HCT116 (cell line): ENCODE measurements at regions not wholly inside any gene's neighbourhood (a gene's known extent, or its start where the extent isn't known, plus 50 kb on each side); places are given as distances from the start of the nearest gene placed in this dataset.

Experiments
- ATAC-seq: fragments of 200-7000 bp; cut with Tn5 transposase; 2 replicates; pipeline ENCODE4 v1.9.1; 2020; ENCODE audit warnings: mild to moderate bottlenecking, moderate library complexity
- BruUV-seq: library from RNA; stranded (reverse); fragments of 400-500 nt; replicated peaks from 2 replicates; lab custom pipeline; 2021; lab: Mats Ljungman, UMichigan
- CTCF ChIA-PET: fragments of 300-600 bp; sonication (Branson Sonifier 250); formaldehyde crosslinking; loops from one replicate; lab custom pipeline; 2021; ENCODE audit warnings: antibody characterized with exemption; lab: Charles Lee
- POLR2A ChIA-PET: fragments of 300-600, 350-600 bp; sonication (Branson Sonifier 250); formaldehyde crosslinking; loops from one replicate; lab custom pipeline; 2021; ENCODE audit warnings: antibody characterized with exemption; lab: Charles Lee
- RAD21 ChIA-PET, 2 experiments: fragments of 300-600 bp; sonication (Branson Sonifier 250); formaldehyde crosslinking; loops; one replicate each; lab custom pipeline; 2023; ENCODE audit warnings: low total read pairs in 2 of 2; ENCODE audit not compliant: uncharacterized antibody in 2 of 2, unreplicated experiment in 2 of 2, low non-redundant PET in 1 of 2; lab: Charles Lee
- DNase-seq: peaks from one replicate; pipeline ENCODE4 v3.0.0-alpha.2; 2010; ENCODE audit warnings: low read depth, low spot score
- H2AFZ ChIP-seq: fragments of 200-600 bp; shearing (Covaris generic), sonication (generic); 2 replicates; pipeline ENCODE4 v1.6.1; 2017; ENCODE audit warnings: low read depth, mixed run types, mixed read lengths, antibody characterized with exemption, low read length; ENCODE audit not compliant: poor library complexity, severe bottlenecking
- H3K27ac ChIP-seq: 2 replicates; pipeline ENCODE4 v1.5.1; 2012; ENCODE audit warnings: low read depth, low read length
- H3K27me3 ChIP-seq: fragments of 200-600 bp; sonication (generic); 2 replicates; pipeline ENCODE4 v1.6.1; 2016; ENCODE audit warnings: mixed run types, low read length, mixed read lengths; ENCODE audit not compliant: insufficient read depth
- H3K36me3 ChIP-seq, 2 experiments: fragments of 200-500 bp in 1 of 2; fragments of 200-600 bp in 1 of 2; sonication (Bioruptor generic) in 1 of 2; sonication (generic) in 1 of 2; 2 replicates each; pipeline versions ENCODE4 v1.5.1 to v1.6.1; 2014 to 2016; ENCODE audit warnings: low read length in 2 of 2, inconsistent platforms in 1 of 2, mixed read lengths in 1 of 2, mixed run types in 1 of 2; ENCODE audit not compliant: insufficient read depth in 2 of 2, control insufficient read depth in 1 of 2
- H3K4me1 ChIP-seq, 2 experiments: fragments of 200-600 bp in 1 of 2; sonication (generic) in 1 of 2; 2 replicates each; pipeline versions ENCODE4 v1.5.1 to v1.6.1; 2012 to 2017; ENCODE audit warnings: low read length in 2 of 2, inconsistent platforms in 1 of 2, mild to moderate bottlenecking in 1 of 2, mixed read lengths in 1 of 2, mixed run types in 1 of 2, moderate library complexity in 1 of 2; ENCODE audit not compliant: insufficient read depth in 2 of 2, control insufficient read depth in 1 of 2
- H3K4me2 ChIP-seq: fragments of 200-600 bp; sonication (generic); 2 replicates; pipeline ENCODE4 v1.6.1; 2017; ENCODE audit warnings: mixed run types, low read length, mixed read lengths
- H3K4me3 ChIP-seq, 2 experiments: fragments of 200-600 bp in 1 of 2; sonication (generic) in 1 of 2; replicated peaks in 1 of 2; 2 replicates each; pipeline ENCODE4 v1.5.1; 2011 to 2016; ENCODE audit warnings: low read length in 2 of 2, control low read depth in 1 of 2, low read depth in 1 of 2, mild to moderate bottlenecking in 1 of 2, mixed read lengths in 1 of 2, mixed run types in 1 of 2
- H3K79me2 ChIP-seq: fragments of 200-600 bp; sonication (generic); 2 replicates; pipeline ENCODE4 v1.6.1; 2017; ENCODE audit warnings: mild to moderate bottlenecking, mixed run types, low read length, moderate library complexity, mixed read lengths; ENCODE audit not compliant: insufficient read depth
- H3K9ac ChIP-seq: fragments of 200-600 bp; sonication (generic); 2 replicates; pipeline ENCODE4 v1.6.1; 2016; ENCODE audit warnings: low read length, mixed read lengths
- H3K9me2 ChIP-seq: fragments of 200-600 bp; sonication (generic), shearing (Covaris generic); 2 replicates; pipeline ENCODE4 v1.6.1; 2017; ENCODE audit warnings: mixed run types, mild to moderate bottlenecking, moderate library complexity; ENCODE audit not compliant: insufficient read depth
- H3K9me3 ChIP-seq, 2 experiments: fragments of 200-500 bp in 1 of 2; fragments of 200-600 bp in 1 of 2; sonication (Bioruptor generic) in 1 of 2; sonication (generic) in 1 of 2; 2 replicates each; pipeline ENCODE4 v1.6.1; 2014 to 2017; ENCODE audit warnings: low read length in 2 of 2, mixed read lengths in 2 of 2, inconsistent platforms in 1 of 2, low read depth in 1 of 2, mild to moderate bottlenecking in 1 of 2, mixed run types in 1 of 2, moderate library complexity in 1 of 2; ENCODE audit not compliant: control insufficient read depth in 1 of 2, insufficient read depth in 1 of 2
- H4K20me1 ChIP-seq: fragments of 200-600 bp; sonication (generic), shearing (Covaris generic); 2 replicates; pipeline ENCODE4 v1.6.1; 2017; ENCODE audit warnings: mixed run types, mild to moderate bottlenecking, moderate library complexity; ENCODE audit not compliant: insufficient read depth
- CBX3 ChIP-seq: IDR thresholded peaks from 2 replicates; pipeline ENCODE4 v1.6.1; 2012; ENCODE audit warnings: low read depth
- CEBPB ChIP-seq: IDR thresholded peaks from 2 replicates; pipeline ENCODE4 v1.6.1; 2012; ENCODE audit warnings: low read depth
- EZH2 ChIP-seq: fragments of 200-600 bp; sonication (generic); IDR thresholded peaks from 2 replicates; pipeline ENCODE4 v1.6.1; 2017; ENCODE audit warnings: antibody characterized with exemption, mixed run types
- EZH2phosphoT487 ChIP-seq: fragments of 200-600 bp; IDR thresholded peaks from 2 replicates; pipeline ENCODE4 v1.6.1; 2018; ENCODE audit warnings: antibody characterized with exemption, borderline replicate concordance
- FOSL1 ChIP-seq: IDR thresholded peaks from 2 replicates; pipeline ENCODE4 v1.6.1; 2012; ENCODE audit warnings: low read depth
- JUND ChIP-seq: IDR thresholded peaks from 2 replicates; pipeline ENCODE4 v1.6.1; 2012
- POLR2AphosphoS5 ChIP-seq: IDR thresholded peaks from 2 replicates; pipeline ENCODE4 v1.6.1; 2011; ENCODE audit warnings: mild to moderate bottlenecking, low read depth, low read length, moderate library complexity
- RAD21 ChIP-seq: IDR thresholded peaks from 2 replicates; pipeline ENCODE4 v1.6.1; 2012; ENCODE audit warnings: low read depth, mild to moderate bottlenecking
- REST ChIP-seq: IDR thresholded peaks from 2 replicates; pipeline ENCODE4 v1.6.1; 2012; ENCODE audit warnings: low read depth
- SIN3A ChIP-seq: IDR thresholded peaks from 2 replicates; pipeline ENCODE4 v1.6.1; 2012; ENCODE audit warnings: low read depth
- SP1 ChIP-seq: IDR thresholded peaks from 2 replicates; pipeline ENCODE4 v1.6.1; 2012; ENCODE audit warnings: low read depth
- SRF ChIP-seq: IDR thresholded peaks from 2 replicates; pipeline ENCODE4 v1.6.1; 2012; ENCODE audit warnings: low read depth
- YY1 ChIP-seq: IDR thresholded peaks from 2 replicates; pipeline ENCODE4 v1.6.1; 2011; ENCODE audit warnings: low read length, low read depth, moderate library complexity, mild to moderate bottlenecking; ENCODE audit not compliant: insufficient replicate concordance; ENCODE audit errors: extremely low read depth
- ZBTB33 ChIP-seq: IDR thresholded peaks from 2 replicates; pipeline ENCODE4 v1.6.1; 2011; ENCODE audit warnings: mild to moderate bottlenecking, low read length, moderate library complexity; ENCODE audit not compliant: insufficient replicate concordance; ENCODE audit errors: extremely low read depth
- ZFX ChIP-seq: fragments of 450-650 bp; IDR thresholded peaks from 2 replicates; pipeline ENCODE4 v1.6.1; 2017
- intact Hi-C: fragments of 100-400 bp; cut with micrococcal nuclease; formaldehyde crosslinking; loops from 2 replicates; pipeline ENCODE4 v1.10.0; 2022

DNA sequence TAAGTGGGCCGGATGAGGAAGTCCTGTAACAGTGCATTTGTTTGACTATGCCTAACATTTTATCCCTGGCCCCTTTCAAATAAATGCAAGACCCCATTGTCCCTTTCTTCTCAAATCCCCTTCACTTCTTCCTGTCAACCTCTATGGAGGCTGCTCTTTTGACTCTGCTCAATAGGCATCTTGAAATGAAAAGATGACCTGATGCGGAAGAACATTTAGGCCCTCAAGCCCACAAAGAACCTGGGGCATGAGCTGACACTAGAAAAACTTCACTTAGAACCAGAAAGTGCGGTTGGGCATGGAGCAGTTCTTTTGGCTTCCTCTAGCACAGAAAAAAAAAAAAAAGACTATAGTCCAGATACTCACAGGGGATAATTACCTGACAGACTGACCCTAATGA lies 1434.7 kb upstream of the WWC1 start:
- Histone ChIP-seq H2AFZ (no peak overlapping the region), H3K4me2 (no peak overlapping the region), H3K27ac (no peak overlapping the region), H4K20me1 (no peaks in the 10 kb centered on the region)
- POLR2A ChIA-PET, result no interaction called here
- CTCF ChIA-PET, result no interaction called here
- TF ChIP-seq SP1 (no peak), EZH2phosphoT487 (no peak), CEBPB (no peak), EZH2 (no peak), ZFX (no peak), FOSL1 (no peak), SRF (no peak), POLR2AphosphoS5 (no peak), YY1 (no peak), REST (no peak), JUND (no peak), RAD21 (no peak), ZBTB33 (no peak), CBX3 (no peak), SIN3A (no peak)
- TF ChIP-seq, all 23 proteins: peak for 0
- H3K27me3 ChIP-seq, result no peaks in the 10 kb centered on the region
- no peaks in the 10 kb centered on the region for H3K79me2 ChIP-seq
- intact Hi-C loops, result no loop called here
- ATAC-seq (no peak), DNase-seq (no peak)
- H3K36me3 ChIP-seq, result no peaks in the 10 kb centered on the region
- no peak overlapping the region for H3K4me3 ChIP-seq
- H3K4me1 ChIP-seq, result no peaks in the 10 kb centered on the region
- RAD21 ChIA-PET, result no interaction called here
- H3K9me3 ChIP-seq, result peaks cover 0 to 6% of the 10 kb centered on the region in 2 experiments; a peak in 2 of 4 replicates
- H3K9me2 ChIP-seq, result no peaks in the 10 kb centered on the region
- H3K9ac ChIP-seq, result no peak overlapping the region
- BruUV-seq, result no TSS peak
